ENCODE measurements at regions not wholly inside any gene's neighbourhood (a gene's known extent, or its start where the extent isn't known, plus 50 kb on each side); places are given as distances from the start of the nearest gene placed in this dataset.

DNA sequence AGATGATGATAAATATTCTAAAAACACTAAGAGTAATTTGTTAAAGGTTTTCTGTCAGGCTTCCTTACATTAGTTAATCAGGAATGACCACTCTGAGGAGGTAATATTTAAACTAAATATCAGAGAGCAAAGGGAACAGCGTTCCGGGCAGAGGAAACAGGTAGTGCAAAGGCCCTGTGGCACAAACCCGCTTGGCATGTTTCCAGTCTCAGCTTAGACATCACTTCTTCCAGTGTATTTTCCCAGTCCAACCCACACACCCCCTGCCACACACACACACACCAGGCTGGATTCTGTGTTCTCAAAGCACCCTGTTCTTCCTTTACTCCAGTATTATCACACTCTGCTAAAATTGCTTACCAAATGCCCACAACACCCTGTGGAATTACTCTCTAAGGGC lies 247.1 kb downstream of the RPS29 start:
- DNase-seq (ENCODE audit: low spot score): no peak
- H3K4me3 ChIP-seq (ENCODE audit: low read depth in 1 of 3, low read length in 3 of 3): no peak overlapping the region
- TF ChIP-seq, protein P1, sequence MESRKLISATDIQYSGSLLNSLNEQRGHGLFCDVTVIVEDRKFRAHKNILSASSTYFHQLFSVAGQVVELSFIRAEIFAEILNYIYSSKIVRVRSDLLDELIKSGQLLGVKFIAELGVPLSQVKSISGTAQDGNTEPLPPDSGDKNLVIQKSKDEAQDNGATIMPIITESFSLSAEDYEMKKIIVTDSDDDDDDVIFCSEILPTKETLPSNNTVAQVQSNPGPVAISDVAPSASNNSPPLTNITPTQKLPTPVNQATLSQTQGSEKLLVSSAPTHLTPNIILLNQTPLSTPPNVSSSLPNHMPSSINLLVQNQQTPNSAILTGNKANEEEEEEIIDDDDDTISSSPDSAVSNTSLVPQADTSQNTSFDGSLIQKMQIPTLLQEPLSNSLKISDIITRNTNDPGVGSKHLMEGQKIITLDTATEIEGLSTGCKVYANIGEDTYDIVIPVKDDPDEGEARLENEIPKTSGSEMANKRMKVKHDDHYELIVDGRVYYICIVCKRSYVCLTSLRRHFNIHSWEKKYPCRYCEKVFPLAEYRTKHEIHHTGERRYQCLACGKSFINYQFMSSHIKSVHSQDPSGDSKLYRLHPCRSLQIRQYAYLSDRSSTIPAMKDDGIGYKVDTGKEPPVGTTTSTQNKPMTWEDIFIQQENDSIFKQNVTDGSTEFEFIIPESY (IDR thresholded peaks at IDR 0.05): no peak
- no peak for TF ChIP-seq JUND (IDR thresholded peaks at IDR 0.05)
- TF ChIP-seq HNF4A (conservative IDR thresholded peaks at IDR 0.05): no peak
- TF ChIP-seq RAD21 (IDR thresholded peaks at IDR 0.05): no peak
- no peak for TF ChIP-seq EGR1 (IDR thresholded peaks at IDR 0.05; ENCODE audit: low read depth in 2 of 2)
- TF ChIP-seq, protein P2, sequence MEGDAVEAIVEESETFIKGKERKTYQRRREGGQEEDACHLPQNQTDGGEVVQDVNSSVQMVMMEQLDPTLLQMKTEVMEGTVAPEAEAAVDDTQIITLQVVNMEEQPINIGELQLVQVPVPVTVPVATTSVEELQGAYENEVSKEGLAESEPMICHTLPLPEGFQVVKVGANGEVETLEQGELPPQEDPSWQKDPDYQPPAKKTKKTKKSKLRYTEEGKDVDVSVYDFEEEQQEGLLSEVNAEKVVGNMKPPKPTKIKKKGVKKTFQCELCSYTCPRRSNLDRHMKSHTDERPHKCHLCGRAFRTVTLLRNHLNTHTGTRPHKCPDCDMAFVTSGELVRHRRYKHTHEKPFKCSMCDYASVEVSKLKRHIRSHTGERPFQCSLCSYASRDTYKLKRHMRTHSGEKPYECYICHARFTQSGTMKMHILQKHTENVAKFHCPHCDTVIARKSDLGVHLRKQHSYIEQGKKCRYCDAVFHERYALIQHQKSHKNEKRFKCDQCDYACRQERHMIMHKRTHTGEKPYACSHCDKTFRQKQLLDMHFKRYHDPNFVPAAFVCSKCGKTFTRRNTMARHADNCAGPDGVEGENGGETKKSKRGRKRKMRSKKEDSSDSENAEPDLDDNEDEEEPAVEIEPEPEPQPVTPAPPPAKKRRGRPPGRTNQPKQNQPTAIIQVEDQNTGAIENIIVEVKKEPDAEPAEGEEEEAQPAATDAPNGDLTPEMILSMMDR (IDR thresholded peaks at IDR 0.05; ENCODE audit: low read depth, low read length, missing input control): no peak
- no peak for TF ChIP-seq TAF1 (conservative IDR thresholded peaks at IDR 0.05)
- TF ChIP-seq, protein P3, sequence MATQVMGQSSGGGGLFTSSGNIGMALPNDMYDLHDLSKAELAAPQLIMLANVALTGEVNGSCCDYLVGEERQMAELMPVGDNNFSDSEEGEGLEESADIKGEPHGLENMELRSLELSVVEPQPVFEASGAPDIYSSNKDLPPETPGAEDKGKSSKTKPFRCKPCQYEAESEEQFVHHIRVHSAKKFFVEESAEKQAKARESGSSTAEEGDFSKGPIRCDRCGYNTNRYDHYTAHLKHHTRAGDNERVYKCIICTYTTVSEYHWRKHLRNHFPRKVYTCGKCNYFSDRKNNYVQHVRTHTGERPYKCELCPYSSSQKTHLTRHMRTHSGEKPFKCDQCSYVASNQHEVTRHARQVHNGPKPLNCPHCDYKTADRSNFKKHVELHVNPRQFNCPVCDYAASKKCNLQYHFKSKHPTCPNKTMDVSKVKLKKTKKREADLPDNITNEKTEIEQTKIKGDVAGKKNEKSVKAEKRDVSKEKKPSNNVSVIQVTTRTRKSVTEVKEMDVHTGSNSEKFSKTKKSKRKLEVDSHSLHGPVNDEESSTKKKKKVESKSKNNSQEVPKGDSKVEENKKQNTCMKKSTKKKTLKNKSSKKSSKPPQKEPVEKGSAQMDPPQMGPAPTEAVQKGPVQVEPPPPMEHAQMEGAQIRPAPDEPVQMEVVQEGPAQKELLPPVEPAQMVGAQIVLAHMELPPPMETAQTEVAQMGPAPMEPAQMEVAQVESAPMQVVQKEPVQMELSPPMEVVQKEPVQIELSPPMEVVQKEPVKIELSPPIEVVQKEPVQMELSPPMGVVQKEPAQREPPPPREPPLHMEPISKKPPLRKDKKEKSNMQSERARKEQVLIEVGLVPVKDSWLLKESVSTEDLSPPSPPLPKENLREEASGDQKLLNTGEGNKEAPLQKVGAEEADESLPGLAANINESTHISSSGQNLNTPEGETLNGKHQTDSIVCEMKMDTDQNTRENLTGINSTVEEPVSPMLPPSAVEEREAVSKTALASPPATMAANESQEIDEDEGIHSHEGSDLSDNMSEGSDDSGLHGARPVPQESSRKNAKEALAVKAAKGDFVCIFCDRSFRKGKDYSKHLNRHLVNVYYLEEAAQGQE (IDR thresholded peaks at IDR 0.05): no peak
- TF ChIP-seq SP1 (IDR thresholded peaks at IDR 0.05): no peak
- no peak for TF ChIP-seq GABPA (IDR thresholded peaks at IDR 0.05 in 1 of 2, conservative IDR thresholded peaks at IDR 0.05 in 1 of 2)
- TF ChIP-seq YY1 (IDR thresholded peaks at IDR 0.05): no peak
- no peaks in the 10 kb centered on the region for H3K9me3 ChIP-seq (ENCODE audit: control insufficient read depth in 4 of 4, low read length in 3 of 4)
- no peak overlapping the region for H3K27ac ChIP-seq (ENCODE audit: low read depth in 1 of 2, low read length in 2 of 2)
- no peaks in the 10 kb centered on the region for H3K27me3 ChIP-seq (ENCODE audit: control insufficient read depth in 4 of 4, insufficient read depth in 4 of 4, low read length in 3 of 4)
- H3K9ac ChIP-seq (ENCODE audit: low read depth in 1 of 2, low read length in 2 of 2): no peak overlapping the region
- no peaks in the 10 kb centered on the region for H3K4me1 ChIP-seq (ENCODE audit: control insufficient read depth in 4 of 4, insufficient read depth in 4 of 4, low read length in 3 of 4)
- no peaks in the 10 kb centered on the region for H3K36me3 ChIP-seq (ENCODE audit: control insufficient read depth in 4 of 4, insufficient read depth in 3 of 4, low read depth in 1 of 4, low read length in 3 of 4)
- 88% methylated on average over 3 of the region's 3 CpGs for WGBS

DNA sequence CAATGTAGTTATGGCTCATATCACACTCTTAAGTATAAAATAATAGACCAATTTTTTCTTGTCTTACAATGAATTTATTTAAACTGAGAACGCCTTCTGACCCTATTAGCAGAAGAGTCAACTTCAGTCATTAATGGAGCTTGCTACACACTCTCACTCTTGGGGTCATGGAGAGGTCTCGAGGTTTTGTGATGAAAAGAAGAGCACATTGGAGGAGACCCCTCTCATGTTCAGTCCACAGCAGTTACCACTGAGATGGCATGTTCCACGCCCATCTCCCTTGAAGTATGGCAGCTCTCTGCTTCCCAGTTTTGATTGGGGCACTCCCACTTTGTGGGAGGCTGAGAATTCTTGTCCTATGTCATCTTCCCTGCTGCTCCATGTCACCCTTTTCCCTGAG lies 266.4 kb downstream of the RPS29 start:
- no peak for DNase-seq (ENCODE audit: low spot score)
- Histone ChIP-seq H3K27me3 (ENCODE audit: control insufficient read depth in 4 of 4, insufficient read depth in 4 of 4, low read length in 3 of 4) (no peaks in the 10 kb centered on the region), H3K36me3 (ENCODE audit: control insufficient read depth in 4 of 4, insufficient read depth in 3 of 4, low read depth in 1 of 4, low read length in 3 of 4) (no peaks in the 10 kb centered on the region), H3K9me3 (ENCODE audit: control insufficient read depth in 4 of 4, low read length in 3 of 4) (no peaks in the 10 kb centered on the region), H3K4me3 (ENCODE audit: low read depth in 1 of 3, low read length in 3 of 3) (no peak overlapping the region), H3K27ac (ENCODE audit: low read depth in 1 of 2, low read length in 2 of 2) (no peak overlapping the region), H3K4me1 (ENCODE audit: control insufficient read depth in 4 of 4, insufficient read depth in 4 of 4, low read length in 3 of 4) (no peaks in the 10 kb centered on the region), H3K9ac (ENCODE audit: low read depth in 1 of 2, low read length in 2 of 2) (no peak overlapping the region)
- 78% methylated on average over 3 of the region's 3 CpGs for WGBS
- TF ChIP-seq FOXA1 (IDR thresholded peaks at IDR 0.05) (no peak), GABPA (IDR thresholded peaks at IDR 0.05 in 1 of 2, conservative IDR thresholded peaks at IDR 0.05 in 1 of 2) (no peak)
- TF ChIP-seq, protein P2 (IDR thresholded peaks at IDR 0.05; ENCODE audit: low read depth, low read length, missing input control): no peak
